Spleen (tissue), 11 donors: ENCODE measurements at regions not wholly inside any gene's neighbourhood (a gene's known extent, or its start where the extent isn't known, plus 50 kb on each side); places are given as distances from the start of the nearest gene placed in this dataset.

Experiments used
- DNase-seq: peaks from one replicate; pipeline ENCODE4 v3.0.0-alpha.2; 2020
- H3K27ac ChIP-seq, 8 donors: fragments of 200-600 bp; sonication (generic) in 7 of 8; 1 replicate in 4 of 8; 2 replicates in 4 of 8; pipeline versions ENCODE4 v1.5.0 to v1.8.0; 2016 to 2021; ENCODE audit warnings: inconsistent platforms in 4 of 8, mild to moderate bottlenecking in 4 of 8, moderate library complexity in 1 of 8
- H3K27me3 ChIP-seq, 7 donors: fragments of 200-600 bp; sonication (generic) in 6 of 7; replicated peaks in 1 of 7; 1 replicate in 4 of 7; 2 replicates in 3 of 7; pipeline versions ENCODE4 v1.5.0 to v1.8.0; 2016 to 2021; ENCODE audit warnings: inconsistent platforms in 3 of 7, mild to moderate bottlenecking in 1 of 7
- H3K36me3 ChIP-seq, 6 donors: fragments of 200-600 bp; sonication (generic) in 5 of 6; 1 replicate in 4 of 6; 2 replicates in 2 of 6; pipeline versions ENCODE4 v1.5.0 to v1.8.0; 2016 to 2021; ENCODE audit warnings: inconsistent platforms in 2 of 6
- H3K4me1 ChIP-seq, 6 donors: fragments of 200-600 bp; sonication (generic) in 5 of 6; 1 replicate in 3 of 6; 2 replicates in 3 of 6; pipeline versions ENCODE4 v1.5.0 to v1.8.0; 2016 to 2021; ENCODE audit warnings: inconsistent platforms in 3 of 6
- H3K4me3 ChIP-seq, 8 donors: fragments of 200-600 bp; sonication (generic) in 7 of 8; 1 replicate in 4 of 8; 2 replicates in 4 of 8; pipeline versions ENCODE4 v1.5.0 to v1.8.0; 2016 to 2021; ENCODE audit warnings: inconsistent platforms in 4 of 8, mild to moderate bottlenecking in 4 of 8, moderate library complexity in 2 of 8
- H3K9me3 ChIP-seq, 8 donors: fragments of 200-600 bp; sonication (generic) in 7 of 8; 1 replicate in 4 of 8; 2 replicates in 4 of 8; pipeline versions ENCODE4 v1.5.0 to v1.8.0; 2016 to 2021; ENCODE audit warnings: inconsistent platforms in 4 of 8
- CTCF ChIP-seq, 11 experiments: fragments of 200-600 bp in 7 of 11; fragments of 450-650 bp in 4 of 11; sonication (generic) in 4 of 11; IDR thresholded peaks in 8 of 11; conservative IDR thresholded peaks in 3 of 11; 1 replicate in 7 of 11; 2 replicates in 4 of 11; pipeline versions ENCODE4 v1.4.0 to v1.8.0; 2016 to 2021; ENCODE audit warnings: antibody characterized with exemption in 11 of 11, inconsistent platforms in 4 of 11, mild to moderate bottlenecking in 1 of 11
- POLR2A ChIP-seq, 3 donors: fragments of 450-650 bp; IDR thresholded peaks; one replicate each; pipeline ENCODE4 v1.5.1; 2017; ENCODE audit warnings: antibody characterized with exemption in 3 of 3, mild to moderate bottlenecking in 1 of 3
- POLR2AphosphoS5 ChIP-seq, 3 donors: sonication (generic); formaldehyde crosslinking; IDR thresholded peaks; one replicate each; pipeline ENCODE4 v1.5.1; 2017; ENCODE audit warnings: antibody characterized with exemption in 3 of 3
- WGBS, 5 donors: extraction: QIAGEN DNeasy Blood & Tissue Kit in 3 of 5; methylation state at CpG; one replicate each; pipeline versions ENCODE4 v1.1.5 to v1.1.7; 2013 to 2018; 5-methylcytosine and 5-hydroxymethylcytosine counted together
- intact Hi-C: fragments of 100-400 bp; cut with DNase I; formaldehyde crosslinking; loops from one replicate; pipeline ENCODE4 v1.15.0; 2023; ENCODE audit warnings: low total_unique reads
- donor health status: healthy with polysubstance abuse.
- donor health status: DM: no; HTN: no; CAD: no; lungs with moderate emphysema.
- donor health status: DM: no; HTN: no; CAD: no.
- donor health status: Bipolar disorder and iron deficiency.
- donor health status: healthy.
- donor health status: DM: no; HTN: no; CAD: no.
- donor health status: DM: yes; HTN: yes; CAD: no.

DNA sequence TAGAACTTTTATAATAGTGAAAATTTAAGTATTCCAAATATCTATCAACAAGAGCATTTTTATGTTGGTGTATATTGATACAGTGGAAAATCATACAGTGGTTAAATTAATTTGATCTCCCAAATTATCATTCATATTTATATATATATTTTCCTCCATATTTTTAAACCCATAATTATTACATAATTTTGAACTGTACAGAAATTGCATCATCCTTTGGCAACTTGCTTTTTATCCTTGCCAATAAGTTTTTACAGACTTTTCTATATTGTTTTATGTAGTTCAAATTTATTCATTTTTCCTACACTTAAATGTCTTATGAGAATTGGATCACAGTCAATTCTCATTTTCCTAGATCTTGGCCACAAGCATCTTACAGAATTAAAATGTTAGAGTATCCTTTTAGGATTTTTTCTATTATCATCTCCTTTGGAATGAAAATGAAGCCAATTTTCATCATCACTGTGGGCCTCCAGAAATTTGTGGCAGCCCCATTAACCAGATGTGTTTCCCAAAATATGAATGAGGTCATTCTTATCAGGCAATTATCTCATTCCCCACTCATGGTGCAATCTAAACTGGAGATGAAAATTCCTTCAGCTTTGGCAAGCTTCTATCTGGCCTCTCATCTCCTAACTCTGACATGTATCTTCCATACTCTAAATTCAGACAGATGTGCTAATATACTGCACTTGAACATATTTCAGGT lies 94.2 kb upstream of the DLGAP1 start:
- no peak overlapping the region for H3K27ac ChIP-seq
- no peak overlapping the region for H3K4me3 ChIP-seq
- H3K27me3 ChIP-seq, result no peaks in the 10 kb centered on the region
- no peaks in the 10 kb centered on the region for H3K36me3 ChIP-seq
- peaks cover 0 to 24% (median 4%) of the 10 kb centered on the region in 8 donors for H3K9me3 ChIP-seq
- H3K4me1 ChIP-seq, result no peaks in the 10 kb centered on the region
- intact Hi-C loops, result no loop called here
- no peak for DNase-seq
- TF ChIP-seq POLR2AphosphoS5 (IDR thresholded peaks at IDR 0.05) (no peak), CTCF (IDR thresholded peaks at IDR 0.05 in 8 of 11, conservative IDR thresholded peaks at IDR 0.05 in 3 of 11) (no peak), POLR2A (IDR thresholded peaks at IDR 0.05) (no peak)

DNA sequence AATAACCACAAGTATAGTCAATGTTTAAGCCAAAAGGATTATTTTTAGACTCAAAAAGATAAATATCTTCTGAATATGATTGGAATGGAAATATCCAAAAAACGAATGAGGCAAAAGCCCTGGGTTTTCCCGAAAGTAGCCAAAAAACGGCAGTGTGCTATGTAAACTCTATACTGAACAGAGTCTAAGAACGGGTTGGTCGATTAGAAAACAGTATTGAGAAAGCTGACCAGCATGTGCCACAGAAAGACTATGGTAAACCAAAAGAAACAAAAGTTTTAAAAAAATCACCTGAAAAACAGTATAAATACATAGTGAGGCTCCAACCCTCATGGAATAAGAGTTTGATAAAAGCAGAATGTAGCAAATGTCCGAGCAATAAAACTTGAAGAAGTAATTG lies 92.0 kb upstream of the DLGAP1 start:
- WGBS, 5 donors, result 77 to 87% (median 82%) methylated on average over 6 of the region's 6 CpGs
- H3K4me3 ChIP-seq, result no peak overlapping the region
- no peaks in the 10 kb centered on the region for H3K4me1 ChIP-seq
- intact Hi-C loops, result no loop called here
- no peaks in the 10 kb centered on the region for H3K36me3 ChIP-seq
- no peak for DNase-seq
- no peak overlapping the region for H3K27ac ChIP-seq
- peaks cover 0 to 14% (median 2%) of the 10 kb centered on the region in 8 donors for H3K9me3 ChIP-seq
- TF ChIP-seq POLR2A (IDR thresholded peaks at IDR 0.05), result no peak
- no peak for TF ChIP-seq CTCF (IDR thresholded peaks at IDR 0.05 in 8 of 11, conservative IDR thresholded peaks at IDR 0.05 in 3 of 11)
- no peak for TF ChIP-seq POLR2AphosphoS5 (IDR thresholded peaks at IDR 0.05)
- no peaks in the 10 kb centered on the region for H3K27me3 ChIP-seq

DNA sequence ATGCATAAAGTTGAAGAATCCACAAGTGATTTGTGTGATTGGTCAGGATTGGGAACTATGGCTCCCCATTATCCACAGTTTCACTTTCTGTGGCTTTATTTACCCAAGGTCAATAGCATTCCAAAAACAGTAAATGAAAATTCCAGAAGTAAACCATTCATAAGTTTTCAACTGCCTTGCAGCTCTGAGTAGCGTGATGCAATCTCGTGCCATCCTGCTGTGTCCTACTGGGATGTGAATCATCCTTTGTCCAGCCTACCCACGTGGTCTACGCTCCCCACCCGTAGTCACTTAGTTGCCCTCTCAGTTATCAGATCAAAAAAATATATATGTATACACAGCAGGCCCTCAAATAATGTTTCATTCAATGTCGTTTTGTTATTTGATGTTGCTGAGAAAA lies 89.0 kb upstream of the DLGAP1 start:
- H3K4me1 ChIP-seq, result no peaks in the 10 kb centered on the region
- no peak overlapping the region for H3K4me3 ChIP-seq
- no peak overlapping the region for H3K27ac ChIP-seq
- peaks cover 4 to 21% (median 11%) of the 10 kb centered on the region in 8 donors for H3K9me3 ChIP-seq
- no peaks in the 10 kb centered on the region for H3K27me3 ChIP-seq
- TF ChIP-seq POLR2A (IDR thresholded peaks at IDR 0.05), result no peak
- TF ChIP-seq CTCF (IDR thresholded peaks at IDR 0.05 in 8 of 11, conservative IDR thresholded peaks at IDR 0.05 in 3 of 11), result no peak
- no peak for TF ChIP-seq POLR2AphosphoS5 (IDR thresholded peaks at IDR 0.05)
- no peaks in the 10 kb centered on the region for H3K36me3 ChIP-seq
- intact Hi-C loops, result no loop called here
- 78 to 88% (median 81%) methylated on average over 6 of the region's 6 CpGs for WGBS, 5 donors
- no peak for DNase-seq

DNA sequence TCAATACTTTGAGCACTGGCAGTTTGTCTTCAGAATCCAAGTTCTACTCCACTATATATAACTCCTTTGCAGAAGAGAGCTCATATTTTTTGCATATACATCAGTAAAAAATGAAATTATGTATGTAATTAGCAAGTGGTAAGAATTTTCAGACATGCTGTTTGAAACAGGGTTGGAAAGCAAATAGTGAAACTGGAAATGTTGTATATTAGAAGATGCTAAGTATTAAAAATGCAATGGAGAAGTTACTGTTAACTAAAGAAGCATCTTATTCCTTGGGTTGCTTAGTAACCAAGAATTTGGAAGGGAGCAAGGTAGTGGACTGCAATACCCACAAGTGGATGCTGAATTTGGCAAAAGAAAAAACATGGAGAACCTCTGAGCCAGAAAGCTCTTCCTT lies 88.6 kb upstream of the DLGAP1 start:
- TF ChIP-seq CTCF (IDR thresholded peaks at IDR 0.05 in 8 of 11, conservative IDR thresholded peaks at IDR 0.05 in 3 of 11), result no peak
- TF ChIP-seq POLR2AphosphoS5 (IDR thresholded peaks at IDR 0.05), result no peak
- no peak for TF ChIP-seq POLR2A (IDR thresholded peaks at IDR 0.05)

More for the DNA sequence above, 88.6 kb upstream of the DLGAP1 start:
- Histone ChIP-seq H3K4me1 (no peaks in the 10 kb centered on the region), H3K9me3 (peaks cover 7 to 26% (median 16%) of the 10 kb centered on the region in 8 donors), H3K4me3 (no peak overlapping the region), H3K36me3 (no peaks in the 10 kb centered on the region), H3K27me3 (no peaks in the 10 kb centered on the region), H3K27ac (no peak overlapping the region)
- no peak for DNase-seq
- intact Hi-C loops, result no loop called here
